ENCODE measurements at regions not wholly inside any gene's neighbourhood (a gene's known extent, or its start where the extent isn't known, plus 50 kb on each side); places are given as distances from the start of the nearest gene placed in this dataset.

GRCh38 chr3:181764544-181764943 lies 52.8 kb downstream of the SOX2 start:
- TF ChIP-seq POLR2A (IDR thresholded peaks at IDR 0.05; ENCODE audit: low read length) (no peak), GATA1 (IDR thresholded peaks at IDR 0.05; ENCODE audit: low read depth, low read length) (no peak)
